B cell (primary cell): ENCODE measurements at regions not wholly inside any gene's neighbourhood (a gene's known extent, or its start where the extent isn't known, plus 50 kb on each side); places are given as distances from the start of the nearest gene placed in this dataset.
"Not testable (repeated sequence)": the region's sequence is repeated elsewhere in the genome, so short reads cannot be mapped to it uniquely, and the experiment has no call there.

Source experiments
- CTCF ChIP-seq: fragments of 200-600 bp; IDR thresholded peaks from one replicate; pipeline ENCODE4 v1.8.0; 2022; ENCODE audit warnings: antibody characterized with exemption, mild to moderate bottlenecking
- EZH2 ChIP-seq: IDR thresholded peaks from 2 replicates; pipeline ENCODE4 v1.6.1; 2012; ENCODE audit warnings: borderline replicate concordance, low read depth, mild to moderate bottlenecking, moderate library complexity, low read length; ENCODE audit not compliant: insufficient read depth, poor library complexity, severe bottlenecking

- not testable (repeated sequence) for TF ChIP-seq CTCF, EZH2
These were observed 793.9 kb upstream of the GRM7 start for GRCh38 chr3:6066868-6067578.
